Stimulated activated naive CD8-positive, alpha-beta T cell treated with anti-CD3 and anti-CD28 coated beads, Interleukin-15, Interleukin-2, amounts not matched to agents 100 ng/mL and 50 ng/mL, for 24 hours (primary cell): ENCODE measurements at regions not wholly inside any gene's neighbourhood (a gene's known extent, or its start where the extent isn't known, plus 50 kb on each side); places are given as distances from the start of the nearest gene placed in this dataset.

Source experiments
- H3K27ac Mint-ChIP-seq: one replicate; pipeline ENCODE4 v1.8.0; 2021; ENCODE audit warnings: mild to moderate bottlenecking, mixed read lengths
- H3K27me3 Mint-ChIP-seq: one replicate; pipeline ENCODE4 v1.8.0; 2021; ENCODE audit warnings: mixed read lengths
- H3K36me3 Mint-ChIP-seq: one replicate; pipeline ENCODE4 v1.8.0; 2021; ENCODE audit warnings: low read depth, mixed read lengths
- H3K4me1 Mint-ChIP-seq: one replicate; pipeline ENCODE4 v1.8.0; 2021; ENCODE audit warnings: low read depth, mixed read lengths
- H3K4me3 Mint-ChIP-seq: one replicate; pipeline ENCODE4 v1.8.0; 2021; ENCODE audit warnings: mild to moderate bottlenecking, mixed read lengths
- H3K9me3 Mint-ChIP-seq: one replicate; pipeline ENCODE4 v1.8.0; 2021; ENCODE audit warnings: mixed read lengths

GRCh38 chr5:35313291-35313690 lies 83.0 kb upstream of the PRLR start:
- H3K36me3 Mint-ChIP-seq: no peaks in the 10 kb centered on the region

GRCh38 chr5:35312267-35312666 lies 82.0 kb upstream of the PRLR start:
- Mint-ChIP-seq H3K27me3 (peaks cover 13% of the 10 kb centered on the region), H3K27ac (no peak overlapping the region), H3K36me3 (no peaks in the 10 kb centered on the region), H3K4me3 (no peak overlapping the region), H3K9me3 (no peaks in the 10 kb centered on the region), H3K4me1 (peaks cover 12% of the 10 kb centered on the region)

More at GRCh38 chr5:35313291-35313690, 83.0 kb upstream of the PRLR start:
- H3K4me3 Mint-ChIP-seq: no peak overlapping the region
- H3K4me1 Mint-ChIP-seq: peaks cover 22% of the 10 kb centered on the region
- H3K27ac Mint-ChIP-seq: no peak overlapping the region
- peaks cover 5% of the 10 kb centered on the region for H3K9me3 Mint-ChIP-seq
- peaks cover 11% of the 10 kb centered on the region for H3K27me3 Mint-ChIP-seq

- Mint-ChIP-seq H3K36me3 (no peaks in the 10 kb centered on the region), H3K4me1 (no peaks in the 10 kb centered on the region), H3K27me3 (peaks cover 18% of the 10 kb centered on the region), H3K27ac (no peak overlapping the region), H3K9me3 (no peaks in the 10 kb centered on the region), H3K4me3 (no peak overlapping the region)
Measured at GRCh38 chr5:35309365-35310130, 79.3 kb upstream of the PRLR start.

- Mint-ChIP-seq H3K27me3 (peaks cover 18% of the 10 kb centered on the region), H3K36me3 (no peaks in the 10 kb centered on the region), H3K27ac (no peak overlapping the region), H3K4me1 (no peaks in the 10 kb centered on the region), H3K4me3 (no peak overlapping the region), H3K9me3 (no peaks in the 10 kb centered on the region)
Measured at GRCh38 chr5:35308421-35308820, 78.1 kb upstream of the PRLR start.

GRCh38 chr5:35306716-35307365 lies 76.6 kb upstream of the PRLR start:
- no peaks in the 10 kb centered on the region for H3K9me3 Mint-ChIP-seq
- no peak overlapping the region for H3K27ac Mint-ChIP-seq
- no peaks in the 10 kb centered on the region for H3K4me1 Mint-ChIP-seq
- no peaks in the 10 kb centered on the region for H3K36me3 Mint-ChIP-seq
- no peak overlapping the region for H3K4me3 Mint-ChIP-seq
- peaks cover 12% of the 10 kb centered on the region for H3K27me3 Mint-ChIP-seq

GRCh38 chr5:35305336-35306020 lies 75.2 kb upstream of the PRLR start:
- H3K9me3 Mint-ChIP-seq: no peaks in the 10 kb centered on the region
- peaks cover 18% of the 10 kb centered on the region for H3K27me3 Mint-ChIP-seq
- no peak overlapping the region for H3K27ac Mint-ChIP-seq
- no peak overlapping the region for H3K4me3 Mint-ChIP-seq
- H3K4me1 Mint-ChIP-seq: no peaks in the 10 kb centered on the region
- no peaks in the 10 kb centered on the region for H3K36me3 Mint-ChIP-seq

GRCh38 chr5:35304291-35304690 lies 74.0 kb upstream of the PRLR start:
- Mint-ChIP-seq H3K27me3 (peaks cover 25% of the 10 kb centered on the region), H3K27ac (no peak overlapping the region), H3K9me3 (no peaks in the 10 kb centered on the region), H3K36me3 (no peaks in the 10 kb centered on the region), H3K4me1 (no peaks in the 10 kb centered on the region), H3K4me3 (no peak overlapping the region)

- no peaks in the 10 kb centered on the region for H3K36me3 Mint-ChIP-seq
- H3K4me1 Mint-ChIP-seq: no peaks in the 10 kb centered on the region
- H3K9me3 Mint-ChIP-seq: no peaks in the 10 kb centered on the region
- H3K27me3 Mint-ChIP-seq: peaks cover 30% of the 10 kb centered on the region
- no peak overlapping the region for H3K27ac Mint-ChIP-seq
- H3K4me3 Mint-ChIP-seq: no peak overlapping the region
Measured at GRCh38 chr5:35303152-35303551, 72.9 kb upstream of the PRLR start.

- no peak overlapping the region for H3K27ac Mint-ChIP-seq
- H3K4me3 Mint-ChIP-seq: no peak overlapping the region
- H3K27me3 Mint-ChIP-seq: peaks cover 28% of the 10 kb centered on the region
- no peaks in the 10 kb centered on the region for H3K4me1 Mint-ChIP-seq
- H3K36me3 Mint-ChIP-seq: no peaks in the 10 kb centered on the region
- H3K9me3 Mint-ChIP-seq: no peaks in the 10 kb centered on the region
Measured at GRCh38 chr5:35302544-35302943, 72.3 kb upstream of the PRLR start.

GRCh38 chr5:35297755-35298154 lies 67.5 kb upstream of the PRLR start:
- Mint-ChIP-seq H3K27ac (no peak overlapping the region), H3K4me1 (no peaks in the 10 kb centered on the region), H3K27me3 (peaks cover 25% of the 10 kb centered on the region), H3K36me3 (no peaks in the 10 kb centered on the region), H3K4me3 (no peak overlapping the region), H3K9me3 (no peaks in the 10 kb centered on the region)

- no peak overlapping the region for H3K4me3 Mint-ChIP-seq
- H3K27me3 Mint-ChIP-seq: peaks cover 14% of the 10 kb centered on the region
- H3K4me1 Mint-ChIP-seq: no peaks in the 10 kb centered on the region
- H3K36me3 Mint-ChIP-seq: no peaks in the 10 kb centered on the region
- H3K9me3 Mint-ChIP-seq: peaks cover 5% of the 10 kb centered on the region
- H3K27ac Mint-ChIP-seq: no peak overlapping the region
Measured at GRCh38 chr5:35294976-35295375, 64.7 kb upstream of the PRLR start.

- Mint-ChIP-seq H3K36me3 (no peaks in the 10 kb centered on the region), H3K4me1 (no peaks in the 10 kb centered on the region), H3K9me3 (peaks cover 8% of the 10 kb centered on the region), H3K27me3 (peaks cover 11% of the 10 kb centered on the region), H3K27ac (no peak overlapping the region), H3K4me3 (no peak overlapping the region)
Measured at GRCh38 chr5:35294017-35294416, 63.7 kb upstream of the PRLR start.

- H3K27ac Mint-ChIP-seq: no peak overlapping the region
- peaks cover 5% of the 10 kb centered on the region for H3K27me3 Mint-ChIP-seq
- peaks cover 3% of the 10 kb centered on the region for H3K9me3 Mint-ChIP-seq
- no peak overlapping the region for H3K4me3 Mint-ChIP-seq
- H3K36me3 Mint-ChIP-seq: no peaks in the 10 kb centered on the region
- H3K4me1 Mint-ChIP-seq: no peaks in the 10 kb centered on the region
Measured at GRCh38 chr5:35285435-35285834, 55.1 kb upstream of the PRLR start.

- Mint-ChIP-seq H3K4me3 (no peak overlapping the region), H3K27ac (no peak overlapping the region), H3K9me3 (peaks cover 3% of the 10 kb centered on the region), H3K4me1 (no peaks in the 10 kb centered on the region), H3K36me3 (no peaks in the 10 kb centered on the region), H3K27me3 (peaks cover 5% of the 10 kb centered on the region)
Measured at GRCh38 chr5:35285011-35285410, 54.7 kb upstream of the PRLR start.

GRCh38 chr5:35284364-35284763 lies 54.1 kb upstream of the PRLR start:
- H3K27ac Mint-ChIP-seq: no peak overlapping the region
- H3K4me3 Mint-ChIP-seq: no peak overlapping the region
- H3K27me3 Mint-ChIP-seq: peaks cover 7% of the 10 kb centered on the region
- peaks cover 2% of the 10 kb centered on the region for H3K9me3 Mint-ChIP-seq
- no peaks in the 10 kb centered on the region for H3K36me3 Mint-ChIP-seq
- H3K4me1 Mint-ChIP-seq: no peaks in the 10 kb centered on the region
